HG02678 (cell line): ENCODE measurements at regions not wholly inside any gene's neighbourhood (a gene's known extent, or its start where the extent isn't known, plus 50 kb on each side); places are given as distances from the start of the nearest gene placed in this dataset.
"Not testable (repeated sequence)": the region's sequence is repeated elsewhere in the genome, so short reads cannot be mapped to it uniquely, and the experiment has no call there.

Source experiments
- ATAC-seq: cut with Tn5 transposase; IDR thresholded peaks from one replicate; pipeline ENCODE4 v1.9.1; 2021; ENCODE audit warnings: mild to moderate bottlenecking, moderate library complexity; ENCODE audit not compliant: unreplicated experiment

DNA sequence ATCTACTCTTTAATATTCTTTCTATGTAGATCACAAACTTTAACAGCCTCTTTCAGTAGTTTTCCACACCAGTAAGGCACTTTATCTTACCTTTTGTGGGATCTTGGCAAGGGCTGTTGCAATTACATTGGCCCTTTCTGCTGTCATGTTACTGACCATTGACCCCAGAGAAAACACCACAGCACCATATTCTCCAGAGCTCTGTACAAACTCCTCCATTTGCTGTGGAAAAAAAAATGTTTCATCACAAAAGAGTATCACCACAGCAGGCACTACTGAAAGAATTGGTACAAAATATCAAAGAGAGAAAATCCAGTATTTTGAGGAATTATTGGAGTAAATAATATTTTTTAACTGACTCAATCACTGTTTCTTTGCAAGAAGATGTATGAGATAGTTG, 62.3 kb upstream of the UGT2A3 start:
- not testable (repeated sequence) for ATAC-seq

DNA sequence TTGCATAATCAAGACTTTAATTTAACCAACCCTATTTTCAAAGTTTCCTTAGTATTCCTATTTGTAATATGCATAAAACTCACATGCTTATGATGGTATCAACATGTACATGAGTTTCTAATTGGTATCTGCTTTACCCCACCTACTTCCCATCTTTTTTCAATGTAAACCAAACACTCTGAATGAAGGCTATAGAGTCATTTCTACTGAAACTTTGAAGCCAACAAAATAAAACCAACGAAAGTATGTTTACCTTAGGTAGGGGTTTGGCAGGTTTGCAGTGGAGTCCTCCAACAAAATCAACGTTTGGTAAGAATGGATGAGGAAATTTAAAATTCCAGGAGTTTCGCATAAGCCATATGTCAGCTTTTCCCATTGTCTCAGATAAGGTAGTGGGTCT, 66.4 kb upstream of the UGT2A3 start:
- not testable (repeated sequence) for ATAC-seq

DNA sequence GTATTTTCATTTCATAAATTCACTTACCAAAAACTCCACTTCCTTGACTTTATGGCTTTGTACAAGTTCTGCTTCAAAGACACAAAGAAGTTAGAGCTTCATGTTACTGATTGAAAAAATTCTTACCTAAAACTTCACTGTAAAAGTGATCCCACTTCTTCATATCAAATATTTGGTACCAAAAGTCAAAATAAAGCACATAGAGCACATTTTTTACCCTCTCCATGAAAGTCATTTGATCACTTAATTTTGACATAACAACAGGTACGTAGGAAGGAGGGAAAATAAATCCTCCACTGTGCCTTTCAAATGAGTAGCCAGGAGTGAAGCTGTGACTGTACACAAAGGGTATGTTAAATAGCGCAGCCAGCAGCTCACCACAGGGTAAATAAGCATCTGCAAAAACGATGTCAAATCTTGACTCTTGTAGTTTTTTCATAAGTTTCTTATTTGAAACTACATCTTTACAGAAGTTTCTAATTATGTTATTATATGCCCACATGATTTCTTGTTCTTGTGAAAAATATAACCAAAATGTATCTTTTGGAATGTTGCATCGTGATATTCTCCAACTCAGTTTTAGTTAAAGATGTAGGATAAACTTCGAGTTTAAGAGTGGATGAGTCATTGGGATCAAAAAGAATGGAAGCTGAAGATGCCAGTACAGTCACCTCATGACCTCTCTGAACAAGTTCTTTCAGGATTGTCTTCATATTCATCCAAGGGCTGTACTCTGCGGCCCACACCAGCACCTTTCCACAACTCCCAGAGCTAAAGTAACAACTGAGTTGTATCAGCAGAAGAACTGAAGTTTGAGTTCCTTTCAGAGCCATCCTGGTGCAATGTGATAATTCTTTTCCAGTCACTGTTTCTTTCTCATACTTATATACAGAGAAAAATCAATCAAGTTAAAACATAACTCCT, 68.2 kb upstream of the UGT2A3 start:
- not testable (repeated sequence) for ATAC-seq

DNA sequence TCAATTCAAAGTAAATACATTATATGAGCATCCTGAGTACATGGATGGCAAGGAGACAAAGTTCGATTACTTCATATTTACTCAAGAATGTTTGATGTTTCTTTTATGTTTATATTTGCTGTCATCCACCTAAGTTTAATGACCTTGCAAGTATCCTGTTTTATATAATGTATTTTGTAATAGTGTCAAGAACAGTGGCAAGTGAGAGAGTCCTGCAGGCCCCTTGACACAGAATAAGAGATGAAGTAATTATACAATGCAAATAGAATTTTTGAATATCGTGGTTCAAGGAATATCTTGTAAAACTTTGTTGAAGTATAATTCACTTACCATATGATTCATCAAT, 68.8 kb upstream of the UGT2A3 start:
- ATAC-seq, result not testable (repeated sequence)

DNA sequence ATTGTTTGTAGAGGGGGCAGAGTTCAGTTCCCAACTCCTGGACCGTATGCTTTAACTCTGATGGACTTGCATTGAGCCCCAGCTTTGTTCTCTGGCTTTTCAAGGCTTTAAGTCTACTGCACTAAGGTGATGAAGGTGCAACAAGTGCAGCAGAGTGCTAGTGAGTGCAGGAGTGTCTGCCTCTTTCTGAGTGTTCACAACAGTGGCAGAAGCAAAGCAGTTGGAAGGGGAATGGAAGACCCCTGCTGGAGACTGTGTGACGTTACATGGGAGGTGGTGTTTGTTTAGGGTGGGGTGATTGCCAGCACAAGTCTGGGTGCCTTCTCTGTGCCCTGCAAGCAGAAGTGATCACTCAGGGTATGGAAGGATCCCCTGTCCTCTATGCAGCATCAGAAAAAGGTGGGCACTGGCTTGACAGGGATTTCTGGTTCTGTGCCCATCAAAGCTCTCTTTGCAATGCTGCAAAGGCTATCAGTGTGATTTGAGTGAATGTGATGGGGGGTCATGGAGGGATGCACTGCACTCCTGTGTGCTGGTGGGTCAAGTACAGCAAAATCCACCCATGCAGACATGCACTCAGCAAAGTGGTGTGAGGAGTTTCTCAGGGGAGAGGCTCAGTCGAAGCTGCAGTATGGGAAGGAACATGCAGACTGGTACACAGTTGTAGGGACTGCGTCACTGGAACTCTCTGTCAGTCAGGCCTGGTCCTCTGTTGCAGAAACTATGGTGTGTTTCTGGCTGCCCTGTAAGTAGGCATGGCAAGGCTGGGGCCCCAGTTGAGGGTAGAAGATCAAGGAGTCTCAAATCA, 70.9 kb upstream of the UGT2B7 start:
- peak; percentile 74 for ATAC-seq

DNA sequence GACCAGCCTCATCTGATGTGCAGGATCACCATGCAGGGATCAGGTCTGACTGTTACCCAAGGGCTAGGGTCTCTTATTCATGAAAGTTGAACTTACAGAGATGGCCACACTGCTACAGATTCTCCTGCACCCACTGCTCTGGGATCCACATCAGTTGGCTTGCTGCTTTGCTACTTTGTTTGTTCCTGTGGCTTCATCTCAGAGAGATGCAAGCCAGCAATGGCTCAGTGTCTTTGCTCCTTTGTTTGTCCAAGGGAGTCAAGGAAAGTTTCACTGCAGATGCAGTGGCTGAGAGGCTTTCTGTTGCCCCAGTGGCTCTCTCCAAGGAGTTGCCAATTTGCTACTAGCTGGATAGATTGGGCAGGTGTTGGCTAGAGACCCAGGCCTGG, 70.3 kb upstream of the UGT2B7 start:
- ATAC-seq, result no peak

DNA sequence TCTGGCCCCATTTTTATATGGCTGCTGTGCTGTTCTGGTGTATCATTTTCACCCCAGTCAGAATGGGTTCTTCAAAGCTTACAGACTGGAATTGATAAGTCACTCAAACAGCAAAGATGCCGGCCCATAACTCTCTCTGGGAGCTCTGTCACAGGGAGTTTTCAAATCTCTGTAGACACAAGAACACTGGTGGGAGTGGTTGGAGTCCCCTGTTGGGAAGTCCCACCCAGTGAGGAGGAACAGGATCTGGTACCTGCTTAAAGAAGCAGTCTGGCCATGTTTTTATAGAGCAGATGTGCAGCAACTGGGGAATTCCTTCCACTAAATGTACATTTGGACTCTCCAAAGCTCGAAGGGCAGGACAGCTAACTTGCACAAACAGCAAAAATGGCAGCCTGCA, 69.3 kb upstream of the UGT2B7 start:
- peak; percentile 49 for ATAC-seq

DNA sequence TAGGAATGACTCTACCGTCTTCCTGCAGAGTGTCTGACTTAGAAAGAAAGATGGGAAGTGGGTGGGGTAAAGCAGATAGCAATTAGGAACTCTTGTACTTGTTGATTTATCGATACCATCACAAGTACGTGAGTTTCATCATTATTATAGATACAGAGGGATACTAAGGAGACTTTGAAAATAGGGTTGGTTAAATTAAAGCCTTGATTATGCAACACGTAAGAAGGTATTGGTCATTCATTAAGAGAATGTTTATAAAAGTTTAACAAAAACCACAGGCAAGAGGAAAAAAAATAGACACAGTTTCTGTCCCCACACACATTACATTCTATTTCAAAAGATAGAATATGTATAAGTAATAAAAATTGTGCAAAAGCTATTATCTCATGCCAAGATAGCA, 65.9 kb upstream of the UGT2B7 start:
- ATAC-seq, result no peak

DNA sequence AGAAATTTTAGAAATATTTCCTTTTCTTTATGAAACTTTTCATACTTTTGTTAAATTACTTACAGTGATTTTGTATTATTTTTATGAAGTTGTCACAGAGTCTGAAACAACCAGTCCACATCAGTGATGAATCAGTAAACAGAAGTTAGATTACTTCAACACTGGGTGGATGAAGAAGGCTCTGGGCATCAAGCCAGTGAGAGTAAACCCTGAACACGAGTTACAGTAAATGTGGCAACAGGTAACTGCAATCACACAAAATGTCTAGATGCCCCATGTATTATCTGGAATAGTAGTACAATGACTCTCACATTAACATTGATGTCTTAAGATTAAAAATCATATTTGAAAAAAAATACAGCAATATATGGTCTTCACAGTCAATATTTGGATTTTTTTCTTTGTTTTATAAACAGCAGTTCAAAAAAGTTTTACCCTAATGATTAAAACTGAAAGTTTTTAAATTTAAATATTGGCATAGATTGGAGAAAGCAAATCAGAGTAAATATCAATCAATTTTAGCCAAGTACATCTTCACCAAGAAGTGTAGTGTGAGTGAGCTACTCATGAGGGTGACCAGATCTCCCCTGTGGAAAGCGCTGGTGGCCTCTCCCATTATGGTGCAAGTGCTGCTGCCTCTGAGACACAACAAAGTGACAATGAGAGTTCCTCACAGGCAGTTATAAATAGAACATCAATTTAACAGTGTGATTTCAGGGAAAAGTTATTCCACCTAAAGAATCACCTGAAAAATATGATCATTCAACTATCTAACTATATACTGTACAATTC, 63.2 kb upstream of the UGT2B7 start:
- ATAC-seq, result no peak

DNA sequence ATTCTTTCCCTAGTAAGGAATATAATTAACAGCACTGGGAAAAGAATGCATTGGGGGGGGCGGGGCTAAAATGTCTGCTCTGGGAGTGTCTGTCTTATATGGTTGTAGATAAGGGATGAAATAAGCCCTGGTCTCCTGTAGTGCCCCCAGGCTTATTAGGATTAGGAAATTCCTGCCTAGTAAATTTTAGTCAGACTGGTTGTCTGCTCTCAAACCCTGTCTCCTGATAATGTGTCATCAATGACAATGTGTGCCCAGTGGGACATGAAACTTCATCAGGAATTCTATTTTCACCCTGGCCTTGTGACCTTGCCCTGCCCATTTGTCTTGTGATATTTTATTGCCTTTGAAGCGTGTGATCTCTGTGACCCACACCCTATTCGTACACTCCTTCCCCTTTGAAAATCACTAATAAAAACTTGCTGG, 61.9 kb upstream of the UGT2B7 start:
- not testable (repeated sequence) for ATAC-seq

DNA sequence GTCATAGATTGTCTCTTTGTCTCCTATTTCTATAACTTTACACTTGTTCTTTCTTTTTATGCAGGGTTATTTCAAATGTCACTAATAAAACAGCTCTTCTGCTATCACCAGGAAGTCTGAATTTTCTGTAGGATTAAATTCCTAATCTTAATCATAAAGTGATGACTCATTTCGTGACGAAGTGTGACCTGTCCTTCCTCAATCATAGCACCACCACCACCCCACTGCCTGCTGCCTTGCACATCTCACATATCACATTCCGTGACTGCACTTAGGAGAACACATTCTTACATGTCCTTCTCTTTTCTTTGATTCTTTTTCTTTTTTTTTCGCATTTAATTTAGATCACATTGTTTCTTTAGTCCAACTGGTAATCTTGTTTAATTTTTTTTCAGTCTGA, 57.7 kb upstream of the UGT2B7 start:
- no peak for ATAC-seq

DNA sequence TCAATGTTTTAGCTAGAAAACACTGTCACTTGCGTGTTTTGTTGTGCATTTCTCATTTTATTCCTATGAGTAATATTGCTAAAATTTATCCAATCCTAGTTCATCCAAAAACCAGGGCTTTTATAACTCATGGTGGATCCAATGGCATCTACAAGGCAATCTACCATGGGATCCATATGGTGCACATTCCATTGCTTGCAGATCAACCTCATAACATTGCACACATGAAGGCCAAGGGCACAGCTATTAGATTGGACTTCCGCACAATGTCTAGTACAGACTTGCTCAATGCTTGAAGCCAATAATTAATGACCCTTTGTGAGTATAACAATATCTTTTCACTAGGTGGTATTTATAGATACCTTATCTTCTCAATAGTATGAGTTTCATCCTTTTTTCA, 57.2 kb upstream of the UGT2B7 start:
- ATAC-seq, result no peak

DNA sequence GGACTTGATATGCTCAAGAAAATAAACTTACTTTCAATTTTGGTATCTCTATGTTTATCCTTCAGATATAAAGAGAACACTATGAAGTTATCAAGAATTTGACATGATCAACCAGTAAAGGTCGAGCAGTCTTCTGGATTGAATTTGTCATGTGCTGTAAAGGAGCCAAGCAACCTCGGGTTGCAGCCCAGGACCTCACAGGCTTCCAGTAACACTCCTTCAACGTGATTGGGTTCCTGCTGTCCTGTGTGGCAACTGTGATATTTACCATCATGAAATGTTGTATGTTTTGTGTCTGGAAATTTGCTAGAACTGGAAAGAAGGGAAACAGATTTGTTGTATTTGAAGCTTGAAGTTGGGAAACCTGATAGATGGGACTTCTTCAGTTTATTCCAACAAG, 52.0 kb upstream of the UGT2B7 start:
- no peak for ATAC-seq
